GM23338 (cell line): ENCODE measurements at regions not wholly inside any gene's neighbourhood (a gene's known extent, or its start where the extent isn't known, plus 50 kb on each side); places are given as distances from the start of the nearest gene placed in this dataset.
A peak's percentile ranks its signal among the peaks of the same experiment; 100 is the strongest.

ENCODE experiments used
- ATAC-seq: fragments of 200-7000 bp; cut with Tn5 transposase; 3 replicates; pipeline ENCODE4 v1.9.1; 2020
- DNase-seq: peaks from one replicate; pipeline ENCODE4 v3.0.0-alpha.2; 2015; ENCODE audit warnings: low spot score
- H2AFZ ChIP-seq: fragments of 200-600 bp; sonication (generic); 2 replicates; pipeline ENCODE4 v1.8.0; 2016; ENCODE audit warnings: antibody characterized with exemption, mild to moderate bottlenecking, moderate library complexity
- H3F3A ChIP-seq: fragments of 200-600 bp; sonication (generic); replicated peaks from 2 replicates; pipeline ENCODE4 v1.8.0; 2017; ENCODE audit warnings: antibody characterized with exemption, mixed run types, low read depth
- H3K27ac ChIP-seq: fragments of 200-600 bp; sonication (generic); 2 replicates; pipeline ENCODE4 v1.6.1; 2016; ENCODE audit warnings: low read depth
- H3K27me3 ChIP-seq: fragments of 200-600 bp; sonication (generic); 2 replicates; pipeline ENCODE4 v1.8.0; 2016; ENCODE audit warnings: mild to moderate bottlenecking, mixed run types, moderate library complexity; ENCODE audit not compliant: insufficient read depth
- H3K36me3 ChIP-seq: fragments of 200-600 bp; sonication (generic); 2 replicates; pipeline ENCODE4 v1.8.0; 2016; ENCODE audit warnings: mild to moderate bottlenecking; ENCODE audit not compliant: insufficient read depth
- H3K4me1 ChIP-seq: fragments of 200-600 bp; sonication (generic); 2 replicates; pipeline ENCODE4 v1.8.0; 2016; ENCODE audit warnings: mild to moderate bottlenecking, moderate library complexity; ENCODE audit not compliant: insufficient read depth
- H3K4me2 ChIP-seq: fragments of 200-600 bp; sonication (generic); 2 replicates; pipeline ENCODE4 v1.7.1; 2017; ENCODE audit warnings: mixed run types
- H3K4me3 ChIP-seq: fragments of 200-600 bp; sonication (generic); 2 replicates; pipeline ENCODE4 v1.6.1; 2016; ENCODE audit warnings: mixed run types
- H3K79me2 ChIP-seq: fragments of 200-600 bp; sonication (generic); replicated peaks from 2 replicates; pipeline ENCODE4 v1.8.0; 2017; ENCODE audit warnings: mild to moderate bottlenecking; ENCODE audit not compliant: insufficient read depth
- H3K9me2 ChIP-seq: fragments of 200-600 bp; sonication (generic); 2 replicates; pipeline ENCODE4 v1.8.0; 2017; ENCODE audit not compliant: insufficient read depth
- H4K20me1 ChIP-seq: fragments of 200-600 bp; sonication (generic); replicated peaks from 2 replicates; pipeline ENCODE4 v1.8.0; 2017; ENCODE audit warnings: mild to moderate bottlenecking; ENCODE audit not compliant: insufficient read depth
- H3K27ac Mint-ChIP-seq: 2 replicates; pipeline ENCODE4 v1.8.0; 2020; ENCODE audit warnings: inconsistent platforms, mild to moderate bottlenecking, moderate library complexity, mixed read lengths
- H3K27me3 Mint-ChIP-seq: 3 replicates; pipeline ENCODE4 v1.8.0; 2022; ENCODE audit warnings: low read depth, mild to moderate bottlenecking, moderate library complexity, mixed read lengths, inconsistent platforms; ENCODE audit not compliant: insufficient read depth, poor library complexity
- H3K36me3 Mint-ChIP-seq: 3 replicates; pipeline ENCODE4 v1.8.0; 2021; ENCODE audit warnings: low read depth, mild to moderate bottlenecking, inconsistent platforms, moderate library complexity, mixed read lengths
- H3K4me1 Mint-ChIP-seq: 3 replicates; pipeline ENCODE4 v1.8.0; 2020; ENCODE audit warnings: mild to moderate bottlenecking, inconsistent platforms, mixed read lengths
- H3K4me3 Mint-ChIP-seq: 3 replicates; pipeline ENCODE4 v1.8.0; 2021; ENCODE audit warnings: moderate library complexity, mild to moderate bottlenecking, inconsistent platforms, mixed read lengths
- H3K9me3 Mint-ChIP-seq: 3 replicates; pipeline ENCODE4 v1.8.0; 2020; ENCODE audit warnings: moderate library complexity, mild to moderate bottlenecking, inconsistent platforms, mixed read lengths
- CREB1 ChIP-seq: fragments of 250-450 bp; sonication (Bioruptor Pico); IDR thresholded peaks from 2 replicates; pipeline ENCODE4 v1.5.0; 2020; ENCODE audit warnings: low read depth, mild to moderate bottlenecking, moderate library complexity
- CTCF ChIP-seq, 2 experiments: fragments of 200-600 bp in 1 of 2; sonication (generic) in 1 of 2; conservative IDR thresholded peaks; 2 replicates each; pipeline versions ENCODE4 v1.5.1 to v1.6.1; 2016 to 2017; ENCODE audit warnings: antibody characterized with exemption in 2 of 2, low read depth in 2 of 2, mild to moderate bottlenecking in 2 of 2, moderate library complexity in 1 of 2
- EZH2 ChIP-seq: fragments of 200-600 bp; sonication (generic); IDR thresholded peaks from one replicate; pipeline ENCODE4 v1.8.0; 2017; ENCODE audit warnings: antibody characterized with exemption, mild to moderate bottlenecking, low read depth; ENCODE audit not compliant: unreplicated experiment
- EZH2phosphoT487 ChIP-seq: fragments of 200-600 bp; sonication (generic); IDR thresholded peaks from one replicate; pipeline ENCODE4 v1.8.1; 2018; ENCODE audit warnings: antibody characterized with exemption; ENCODE audit not compliant: unreplicated experiment
- JUNB ChIP-seq: IDR thresholded peaks from one replicate; pipeline ENCODE4 v1.6.1; 2016; ENCODE audit warnings: antibody characterized with exemption; ENCODE audit not compliant: unreplicated experiment
- NANOG ChIP-seq: IDR thresholded peaks from 2 replicates; pipeline ENCODE4 v1.6.1; 2016; ENCODE audit warnings: antibody characterized with exemption, borderline replicate concordance
- POLR2AphosphoS5 ChIP-seq: IDR thresholded peaks from 2 replicates; pipeline ENCODE4 v1.6.1; 2016; ENCODE audit warnings: antibody characterized with exemption, low read depth
- REST ChIP-seq: IDR thresholded peaks from one replicate; pipeline ENCODE4 v1.6.1; 2018; ENCODE audit warnings: antibody characterized with exemption; ENCODE audit not compliant: unreplicated experiment
- STAT1 ChIP-seq: IDR thresholded peaks from one replicate; pipeline ENCODE4 v1.6.1; 2016; ENCODE audit warnings: antibody characterized with exemption; ENCODE audit not compliant: unreplicated experiment
- ZNF114 ChIP-seq: fragments of 250-450 bp; sonication (Bioruptor Pico); IDR thresholded peaks from 2 replicates; pipeline ENCODE4 v1.5.0; 2020; ENCODE audit warnings: mild to moderate bottlenecking, moderate library complexity
- ZNF331 ChIP-seq: fragments of 250-450 bp; sonication (Bioruptor Pico); IDR thresholded peaks from 2 replicates; pipeline ENCODE4 v1.5.0; 2020; ENCODE audit warnings: low read depth, mild to moderate bottlenecking, moderate library complexity
- TF ChIP-seq, protein P1 (sequence below): fragments of 250-450 bp; sonication (Bioruptor Pico); IDR thresholded peaks from 2 replicates; pipeline ENCODE4 v1.5.0; 2020; ENCODE audit warnings: mild to moderate bottlenecking, moderate library complexity
- TF ChIP-seq, protein P2 (sequence below): IDR thresholded peaks from 2 replicates; pipeline ENCODE4 v1.6.1; 2016; ENCODE audit warnings: antibody characterized with exemption

DNA sequence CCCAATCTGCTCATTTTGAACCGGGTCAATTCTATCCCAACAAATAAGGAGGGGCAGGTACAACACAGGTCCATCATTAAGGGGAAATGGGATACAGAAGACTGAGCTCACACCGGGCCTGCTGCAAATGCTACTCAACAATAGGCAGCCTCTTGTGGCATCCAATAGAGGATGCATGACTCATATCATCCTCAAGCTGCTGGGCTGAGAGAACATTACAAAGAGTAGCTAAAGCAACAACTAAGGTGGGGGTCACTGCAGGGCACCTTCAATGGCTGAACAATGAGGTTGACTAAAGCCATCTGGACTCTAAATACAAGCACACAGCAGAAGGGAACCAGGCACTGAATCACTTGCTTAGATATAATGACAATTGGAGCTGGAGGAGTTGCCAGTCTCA, 130.1 kb upstream of the SYN3 start:
- H3K27me3 Mint-ChIP-seq: no peaks in the 10 kb centered on the region
- H3K4me1 Mint-ChIP-seq: no peaks in the 10 kb centered on the region
- H3K4me1 ChIP-seq: no peaks in the 10 kb centered on the region
- no peak overlapping the region for H3K27ac ChIP-seq
- TF ChIP-seq, protein P1, sequence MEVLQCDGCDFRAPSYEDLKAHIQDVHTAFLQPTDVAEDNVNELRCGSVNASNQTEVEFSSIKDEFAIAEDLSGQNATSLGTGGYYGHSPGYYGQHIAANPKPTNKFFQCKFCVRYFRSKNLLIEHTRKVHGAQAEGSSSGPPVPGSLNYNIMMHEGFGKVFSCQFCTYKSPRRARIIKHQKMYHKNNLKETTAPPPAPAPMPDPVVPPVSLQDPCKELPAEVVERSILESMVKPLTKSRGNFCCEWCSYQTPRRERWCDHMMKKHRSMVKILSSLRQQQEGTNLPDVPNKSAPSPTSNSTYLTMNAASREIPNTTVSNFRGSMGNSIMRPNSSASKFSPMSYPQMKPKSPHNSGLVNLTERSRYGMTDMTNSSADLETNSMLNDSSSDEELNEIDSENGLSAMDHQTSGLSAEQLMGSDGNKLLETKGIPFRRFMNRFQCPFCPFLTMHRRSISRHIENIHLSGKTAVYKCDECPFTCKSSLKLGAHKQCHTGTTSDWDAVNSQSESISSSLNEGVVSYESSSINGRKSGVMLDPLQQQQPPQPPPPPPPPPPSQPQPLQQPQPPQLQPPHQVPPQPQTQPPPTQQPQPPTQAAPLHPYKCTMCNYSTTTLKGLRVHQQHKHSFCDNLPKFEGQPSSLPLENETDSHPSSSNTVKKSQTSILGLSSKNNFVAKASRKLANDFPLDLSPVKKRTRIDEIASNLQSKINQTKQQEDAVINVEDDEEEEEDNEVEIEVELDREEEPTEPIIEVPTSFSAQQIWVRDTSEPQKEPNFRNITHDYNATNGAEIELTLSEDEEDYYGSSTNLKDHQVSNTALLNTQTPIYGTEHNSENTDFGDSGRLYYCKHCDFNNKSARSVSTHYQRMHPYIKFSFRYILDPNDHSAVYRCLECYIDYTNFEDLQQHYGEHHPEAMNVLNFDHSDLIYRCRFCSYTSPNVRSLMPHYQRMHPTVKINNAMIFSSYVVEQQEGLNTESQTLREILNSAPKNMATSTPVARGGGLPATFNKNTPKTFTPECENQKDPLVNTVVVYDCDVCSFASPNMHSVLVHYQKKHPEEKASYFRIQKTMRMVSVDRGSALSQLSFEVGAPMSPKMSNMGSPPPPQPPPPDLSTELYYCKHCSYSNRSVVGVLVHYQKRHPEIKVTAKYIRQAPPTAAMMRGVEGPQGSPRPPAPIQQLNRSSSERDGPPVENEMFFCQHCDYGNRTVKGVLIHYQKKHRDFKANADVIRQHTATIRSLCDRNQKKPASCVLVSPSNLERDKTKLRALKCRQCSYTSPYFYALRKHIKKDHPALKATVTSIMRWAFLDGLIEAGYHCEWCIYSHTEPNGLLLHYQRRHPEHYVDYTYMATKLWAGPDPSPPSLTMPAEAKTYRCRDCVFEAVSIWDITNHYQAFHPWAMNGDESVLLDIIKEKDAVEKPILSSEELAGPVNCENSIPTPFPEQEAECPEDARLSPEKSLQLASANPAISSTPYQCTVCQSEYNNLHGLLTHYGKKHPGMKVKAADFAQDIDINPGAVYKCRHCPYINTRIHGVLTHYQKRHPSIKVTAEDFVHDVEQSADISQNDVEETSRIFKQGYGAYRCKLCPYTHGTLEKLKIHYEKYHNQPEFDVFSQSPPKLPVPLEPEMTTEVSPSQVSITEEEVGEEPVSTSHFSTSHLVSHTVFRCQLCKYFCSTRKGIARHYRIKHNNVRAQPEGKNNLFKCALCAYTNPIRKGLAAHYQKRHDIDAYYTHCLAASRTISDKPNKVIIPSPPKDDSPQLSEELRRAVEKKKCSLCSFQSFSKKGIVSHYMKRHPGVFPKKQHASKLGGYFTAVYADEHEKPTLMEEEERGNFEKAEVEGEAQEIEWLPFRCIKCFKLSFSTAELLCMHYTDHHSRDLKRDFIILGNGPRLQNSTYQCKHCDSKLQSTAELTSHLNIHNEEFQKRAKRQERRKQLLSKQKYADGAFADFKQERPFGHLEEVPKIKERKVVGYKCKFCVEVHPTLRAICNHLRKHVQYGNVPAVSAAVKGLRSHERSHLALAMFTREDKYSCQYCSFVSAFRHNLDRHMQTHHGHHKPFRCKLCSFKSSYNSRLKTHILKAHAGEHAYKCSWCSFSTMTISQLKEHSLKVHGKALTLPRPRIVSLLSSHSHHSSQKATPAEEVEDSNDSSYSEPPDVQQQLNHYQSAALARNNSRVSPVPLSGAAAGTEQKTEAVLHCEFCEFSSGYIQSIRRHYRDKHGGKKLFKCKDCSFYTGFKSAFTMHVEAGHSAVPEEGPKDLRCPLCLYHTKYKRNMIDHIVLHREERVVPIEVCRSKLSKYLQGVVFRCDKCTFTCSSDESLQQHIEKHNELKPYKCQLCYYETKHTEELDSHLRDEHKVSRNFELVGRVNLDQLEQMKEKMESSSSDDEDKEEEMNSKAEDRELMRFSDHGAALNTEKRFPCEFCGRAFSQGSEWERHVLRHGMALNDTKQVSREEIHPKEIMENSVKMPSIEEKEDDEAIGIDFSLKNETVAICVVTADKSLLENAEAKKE (CRISPR knock-in tag): no peak
- TF ChIP-seq NANOG (no peak), ZNF331 (CRISPR knock-in tag) (no peak), CREB1 (CRISPR knock-in tag) (no peak), EZH2 (no peak), EZH2phosphoT487 (no peak), CTCF (conservative IDR thresholded peaks at IDR 0.05; ENCODE audit: low read depth in 2 of 2) (no peak), STAT1 (no peak), ZNF114 (no peak), POLR2AphosphoS5 (no peak), REST (no peak), JUNB (no peak)
- TF ChIP-seq, protein P2, sequence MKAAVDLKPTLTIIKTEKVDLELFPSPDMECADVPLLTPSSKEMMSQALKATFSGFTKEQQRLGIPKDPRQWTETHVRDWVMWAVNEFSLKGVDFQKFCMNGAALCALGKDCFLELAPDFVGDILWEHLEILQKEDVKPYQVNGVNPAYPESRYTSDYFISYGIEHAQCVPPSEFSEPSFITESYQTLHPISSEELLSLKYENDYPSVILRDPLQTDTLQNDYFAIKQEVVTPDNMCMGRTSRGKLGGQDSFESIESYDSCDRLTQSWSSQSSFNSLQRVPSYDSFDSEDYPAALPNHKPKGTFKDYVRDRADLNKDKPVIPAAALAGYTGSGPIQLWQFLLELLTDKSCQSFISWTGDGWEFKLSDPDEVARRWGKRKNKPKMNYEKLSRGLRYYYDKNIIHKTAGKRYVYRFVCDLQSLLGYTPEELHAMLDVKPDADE: no peak
- ATAC-seq: peak; percentile 33; the same call in 2 of the 3 replicates
- H3K9me2 ChIP-seq: no peaks in the 10 kb centered on the region; the same call in 1 of the 2 replicates
- H3K79me2 ChIP-seq: no peaks in the 10 kb centered on the region
- no peaks in the 10 kb centered on the region for H3K36me3 ChIP-seq
- H3K9me3 Mint-ChIP-seq: no peaks in the 10 kb centered on the region; the same call in 2 of the 3 replicates
- no peaks in the 10 kb centered on the region for H3F3A ChIP-seq
- H3K4me2 ChIP-seq: no peak overlapping the region
- H2AFZ ChIP-seq: no peak overlapping the region
- DNase-seq: peak; percentile 8
- no peak overlapping the region for H3K4me3 Mint-ChIP-seq
- H3K4me3 ChIP-seq: no peak overlapping the region
- no peaks in the 10 kb centered on the region for H4K20me1 ChIP-seq
- peaks cover 18% of the 10 kb centered on the region for H3K27me3 ChIP-seq
- H3K36me3 Mint-ChIP-seq: no peaks in the 10 kb centered on the region
- H3K27ac Mint-ChIP-seq: no peak overlapping the region
